HG03571 (cell line): ENCODE measurements at regions not wholly inside any gene's neighbourhood (a gene's known extent, or its start where the extent isn't known, plus 50 kb on each side); places are given as distances from the start of the nearest gene placed in this dataset.

Experiments used
- ATAC-seq: cut with Tn5 transposase; IDR thresholded peaks from one replicate; pipeline ENCODE4 v1.9.1; 2021; ENCODE audit not compliant: unreplicated experiment

GRCh38 chr4:117786566-117786965 is 247.7 kb upstream of the NDST3 start:
- no peak for ATAC-seq

DNA sequence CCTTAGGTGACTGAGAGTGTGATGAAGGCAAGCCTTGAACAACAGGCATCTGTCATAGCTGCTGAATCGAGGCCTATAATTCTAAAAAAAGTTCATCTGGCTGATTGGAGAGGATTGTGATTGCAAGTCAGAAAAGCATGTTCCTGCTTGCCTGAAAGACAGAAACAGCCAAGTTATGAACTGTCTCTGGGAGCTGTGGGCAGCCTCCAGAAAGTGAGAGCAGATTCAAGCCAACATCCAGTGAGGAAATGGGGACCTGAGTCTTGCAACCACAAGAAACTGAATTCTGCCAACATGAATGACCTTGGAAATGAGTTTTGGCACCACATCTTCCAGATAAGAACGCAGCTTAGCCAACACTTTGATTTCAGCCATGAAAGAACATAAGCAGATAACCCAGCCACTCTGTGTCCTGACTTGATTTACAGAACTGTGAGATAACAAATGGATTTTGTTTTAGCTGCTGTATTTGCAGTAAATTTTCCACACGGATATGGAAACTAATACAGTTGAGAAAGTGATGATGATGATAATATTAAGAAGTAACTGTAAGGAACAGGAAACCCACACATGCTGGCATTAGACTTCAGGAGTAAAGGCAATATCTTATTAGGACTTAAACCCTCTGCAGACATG is 240.3 kb upstream of the NDST3 start:
- ATAC-seq = no peak

- no peak for ATAC-seq
Observed at GRCh38 chr4:117796677-117797076, 237.6 kb upstream of the NDST3 start.

DNA sequence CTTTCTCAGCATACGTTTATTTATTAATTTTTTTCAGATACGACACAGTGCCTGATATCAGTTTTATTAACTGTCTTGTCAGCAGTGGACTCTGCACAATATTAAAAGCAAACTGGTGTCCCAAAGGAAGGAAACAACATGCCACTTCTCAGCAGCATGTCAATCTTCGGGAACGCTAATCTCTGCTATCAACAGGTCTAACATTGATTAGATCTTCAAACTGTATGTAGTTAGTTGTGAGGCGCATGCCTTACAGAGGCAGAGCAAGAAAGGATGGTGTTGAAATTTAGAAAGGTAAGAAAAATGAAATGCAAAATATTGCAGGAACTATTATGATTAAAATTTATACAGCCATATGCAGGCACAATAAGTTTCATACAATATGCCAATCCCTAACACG is 233.7 kb upstream of the NDST3 start:
- ATAC-seq = no peak

GRCh38 chr4:117801756-117802155 is 232.5 kb upstream of the NDST3 start:
- ATAC-seq = no peak

DNA sequence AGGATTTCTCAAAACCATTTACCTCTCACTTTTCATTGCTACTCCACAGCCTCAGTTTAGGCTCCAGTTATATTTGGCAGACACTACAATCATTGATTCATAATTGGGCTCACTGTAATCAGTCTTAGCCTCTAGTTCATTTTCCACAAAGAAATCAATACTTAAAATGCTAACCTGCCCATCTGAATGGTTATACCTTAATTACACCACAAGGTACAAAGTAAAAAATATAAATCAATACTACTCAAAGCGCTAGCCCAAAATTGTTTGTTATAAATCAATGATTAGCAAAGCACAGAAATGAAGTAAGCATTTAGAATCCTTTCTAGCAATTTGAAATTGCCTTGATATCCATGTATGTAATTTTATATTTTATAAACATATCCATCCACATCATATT is 222.6 kb upstream of the NDST3 start:
- no peak for ATAC-seq

DNA sequence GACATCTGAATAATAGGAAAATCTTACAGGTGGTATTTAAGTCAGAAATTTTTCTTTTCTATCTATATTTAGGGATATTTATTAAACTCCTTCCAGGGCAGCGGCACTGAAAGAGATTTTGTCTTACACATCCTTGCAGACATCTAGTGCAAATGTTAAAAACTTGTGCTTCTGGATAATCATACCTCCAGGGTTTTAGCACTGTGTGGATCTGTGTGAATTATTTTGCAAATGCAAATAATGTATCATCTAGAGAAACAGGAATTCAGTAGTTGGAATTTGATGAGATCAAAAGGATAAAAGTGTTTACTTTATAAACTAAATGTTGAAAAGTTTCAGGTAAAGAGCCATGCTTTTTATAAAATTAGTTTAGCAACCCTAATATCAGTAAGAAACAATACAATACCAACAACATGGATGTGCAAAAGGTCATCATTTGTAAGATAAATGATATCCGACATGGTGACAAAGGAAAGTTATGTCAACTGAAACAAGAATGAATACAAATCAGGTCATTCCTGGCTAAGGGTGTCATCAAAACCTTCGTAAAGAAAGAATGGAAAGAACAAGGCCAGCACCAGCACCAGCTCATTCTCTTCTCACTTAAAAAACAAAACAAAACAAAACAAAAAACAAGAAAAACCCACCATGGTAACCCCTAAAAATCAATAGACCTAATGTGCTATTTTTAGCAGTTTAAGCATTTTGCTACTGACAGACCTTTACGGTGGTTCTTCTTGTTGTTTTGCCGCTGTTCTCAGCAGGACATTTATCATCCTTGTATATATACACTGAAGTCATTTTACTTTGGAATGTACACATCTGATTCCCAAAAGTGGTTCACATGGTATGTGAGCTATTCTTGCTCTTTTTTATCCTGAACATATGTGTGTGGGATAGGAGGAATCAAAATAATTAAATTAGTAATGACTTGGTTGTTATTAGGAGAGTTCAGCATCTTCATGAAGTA is 219.7 kb upstream of the NDST3 start:
- no peak for ATAC-seq

DNA sequence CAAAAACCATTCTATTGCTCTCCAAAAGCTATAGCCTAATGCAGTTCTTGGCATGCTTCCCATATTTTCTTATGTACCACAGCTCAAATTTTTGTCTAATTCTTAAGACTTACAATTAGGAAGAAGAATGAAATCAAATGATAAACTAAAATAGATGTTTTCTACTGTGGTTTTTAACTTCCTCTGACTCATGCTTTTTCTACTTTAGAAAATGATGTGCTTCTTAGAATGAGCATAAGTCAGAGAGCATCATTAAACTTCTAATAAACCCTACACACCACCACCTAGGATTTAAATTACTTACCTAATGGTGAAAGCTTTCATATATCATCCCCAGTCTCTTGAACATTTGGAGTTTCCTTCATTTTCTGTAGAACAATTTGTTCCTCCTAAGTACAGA is 217.0 kb upstream of the NDST3 start:
- no peak for ATAC-seq

DNA sequence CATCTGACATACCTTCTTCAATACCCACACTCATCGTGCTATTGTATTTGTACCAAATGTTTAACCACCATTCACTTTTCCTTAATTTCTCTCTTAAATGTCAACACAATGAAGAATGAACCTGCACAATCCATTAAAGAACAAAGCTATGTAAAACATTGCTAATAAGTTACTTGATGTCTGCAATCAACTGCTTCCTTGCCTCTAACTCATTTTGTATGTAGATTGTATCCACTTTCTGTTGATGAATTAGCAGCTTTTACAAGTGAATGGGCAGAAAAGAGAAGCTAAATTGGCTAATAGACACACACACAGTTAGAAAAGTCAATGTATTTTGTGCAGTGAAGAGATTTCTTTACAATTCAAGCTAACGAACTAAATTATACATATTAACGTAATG is 212.5 kb upstream of the NDST3 start:
- ATAC-seq = no peak

DNA sequence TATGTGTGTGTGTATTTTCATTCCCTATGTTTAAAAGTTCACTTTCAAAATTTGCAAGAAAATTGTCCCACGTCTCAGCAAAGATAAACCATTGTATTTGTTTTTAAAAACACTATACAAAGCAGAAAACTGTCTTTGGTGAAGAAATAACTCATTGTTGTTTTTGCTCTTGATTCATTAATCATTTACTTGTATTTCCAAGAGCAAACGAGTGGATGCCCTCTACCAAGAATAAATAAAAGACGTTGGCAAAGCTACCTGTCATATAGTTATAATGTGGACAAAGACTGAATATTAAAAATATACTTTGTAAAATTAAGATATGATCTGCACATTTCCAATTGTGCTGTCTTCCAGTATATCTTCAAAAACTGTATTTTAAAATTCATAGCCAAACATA is 210.9 kb upstream of the NDST3 start:
- no peak for ATAC-seq

DNA sequence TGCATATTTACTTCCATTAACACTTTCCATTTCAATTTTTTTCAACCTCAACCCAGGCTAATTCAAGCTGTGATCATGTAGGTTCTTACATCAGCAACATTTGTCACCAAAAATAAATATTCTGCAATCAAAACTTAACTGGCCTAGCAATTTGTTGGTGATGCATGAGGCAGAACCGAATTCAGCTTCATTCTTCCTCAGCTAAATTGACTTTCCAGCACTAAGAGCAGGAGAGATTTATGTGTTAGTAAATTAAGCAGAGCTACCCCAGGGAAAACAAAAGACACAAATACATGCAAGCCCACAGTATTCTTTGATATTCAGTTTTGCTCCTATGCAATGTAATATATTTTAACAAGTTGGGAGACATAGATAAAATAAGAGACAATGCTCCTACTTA is 208.7 kb upstream of the NDST3 start:
- ATAC-seq = no peak

DNA sequence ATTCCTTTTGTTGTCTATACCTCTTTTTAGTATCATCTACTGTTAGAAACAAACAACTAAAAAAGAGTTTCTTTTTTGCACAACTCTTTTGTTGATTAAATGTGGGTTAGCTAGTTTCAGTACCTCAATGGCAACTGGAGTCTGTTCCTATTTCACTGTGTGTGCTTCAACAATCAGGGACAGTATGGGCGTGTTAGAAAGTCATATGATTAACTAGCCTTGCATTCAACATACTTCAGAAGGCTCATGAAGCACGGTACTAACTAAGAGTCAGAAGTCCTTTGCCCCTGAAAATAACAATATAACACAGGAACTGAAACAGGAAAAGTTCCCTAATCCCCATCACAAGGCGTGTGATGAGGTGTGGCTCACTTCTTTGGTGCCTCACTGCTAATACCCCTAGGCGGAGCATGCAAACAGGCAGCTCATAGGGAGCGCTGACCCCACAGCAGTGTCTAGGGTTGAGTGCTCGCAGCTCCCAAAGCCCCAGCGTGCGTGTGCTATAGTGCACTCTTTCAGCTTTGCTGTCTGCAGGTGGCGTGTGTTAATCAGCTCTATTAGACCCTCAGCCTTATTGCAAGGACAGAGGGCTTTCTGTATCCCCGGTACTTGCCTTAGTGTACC is 203.1 kb upstream of the NDST3 start:
- ATAC-seq = no peak

DNA sequence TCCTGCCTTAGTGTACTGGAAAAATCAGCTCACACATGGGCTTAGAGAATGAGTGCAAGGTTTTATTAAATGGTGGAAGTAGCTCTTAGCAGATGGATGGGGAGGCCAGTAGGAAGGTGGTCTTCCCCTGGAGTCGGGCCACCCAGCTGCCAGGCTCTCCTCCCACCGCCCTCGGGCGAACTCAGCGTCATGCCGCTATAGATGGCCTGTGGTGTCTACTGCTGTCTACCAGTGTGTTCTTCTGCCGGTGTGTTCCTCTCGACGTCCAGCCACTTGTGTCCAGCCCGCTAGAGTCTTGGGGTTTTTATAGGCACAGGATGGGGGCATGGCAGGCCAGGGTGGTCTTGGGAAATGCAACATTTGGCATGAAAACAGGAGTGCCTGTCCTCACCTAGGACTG is 198.7 kb upstream of the NDST3 start:
- ATAC-seq = no peak

GRCh38 chr4:117844594-117844993 is 189.7 kb upstream of the NDST3 start:
- ATAC-seq = no peak

GRCh38 chr4:117845270-117845669 is 189.0 kb upstream of the NDST3 start:
- ATAC-seq = no peak

DNA sequence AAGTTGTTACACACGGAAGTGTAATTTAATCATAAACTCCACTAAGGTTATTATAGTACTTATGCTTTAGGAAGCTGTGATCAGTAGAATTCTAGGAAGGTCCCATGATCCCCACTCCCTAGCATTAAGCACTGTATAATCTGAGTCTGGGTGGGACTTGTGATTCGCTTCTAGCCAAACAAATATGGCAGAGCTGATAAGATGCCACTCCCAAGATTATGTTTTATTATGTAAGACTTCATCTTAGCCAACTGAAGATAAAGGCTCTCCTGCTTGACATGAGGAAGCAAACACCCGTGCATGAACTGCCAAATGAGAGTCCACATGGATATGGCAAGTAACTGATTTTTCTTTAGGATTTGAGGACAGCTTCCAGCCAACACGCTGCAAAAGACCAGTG is 186.4 kb upstream of the NDST3 start:
- no peak for ATAC-seq

DNA sequence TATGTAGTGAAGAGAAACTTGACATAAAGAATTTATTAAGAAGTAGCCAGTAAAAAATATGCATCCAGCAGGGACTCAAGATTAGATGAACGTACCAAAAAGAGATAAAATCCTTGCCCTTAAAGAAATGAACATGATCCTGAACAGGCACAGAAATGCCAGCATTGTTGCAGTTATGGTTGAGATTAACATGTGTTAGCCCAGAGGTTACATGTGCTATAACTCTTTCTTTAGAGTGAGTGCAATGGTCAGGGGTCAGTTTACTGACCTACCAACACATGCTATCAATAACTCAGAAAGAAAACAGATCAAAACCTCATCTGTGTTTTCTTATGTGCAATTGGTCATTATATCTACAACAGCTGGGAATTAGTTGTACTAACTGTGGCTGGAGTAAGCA is 166.1 kb upstream of the NDST3 start:
- ATAC-seq = no peak

DNA sequence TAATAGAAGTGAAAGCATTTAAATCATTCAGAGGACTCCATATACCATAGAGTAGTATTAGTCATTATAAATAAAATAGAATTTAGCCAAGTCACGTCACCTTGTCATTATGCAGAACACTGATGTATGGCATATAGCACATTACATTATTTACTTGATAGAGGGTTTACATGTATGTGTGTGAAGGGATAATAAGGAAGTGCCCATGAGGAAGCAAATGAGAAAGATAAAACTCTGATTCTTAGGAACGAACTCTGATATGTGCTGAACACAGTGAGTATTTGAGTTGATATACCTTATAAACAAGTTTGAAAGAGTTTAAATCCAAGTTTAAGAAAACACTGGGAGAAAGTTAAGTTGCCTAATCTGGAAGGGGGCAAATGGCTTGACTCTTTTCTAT is 160.5 kb upstream of the NDST3 start:
- ATAC-seq = no peak

- no peak for ATAC-seq
Observed at GRCh38 chr4:117874216-117874615, 160.1 kb upstream of the NDST3 start.

DNA sequence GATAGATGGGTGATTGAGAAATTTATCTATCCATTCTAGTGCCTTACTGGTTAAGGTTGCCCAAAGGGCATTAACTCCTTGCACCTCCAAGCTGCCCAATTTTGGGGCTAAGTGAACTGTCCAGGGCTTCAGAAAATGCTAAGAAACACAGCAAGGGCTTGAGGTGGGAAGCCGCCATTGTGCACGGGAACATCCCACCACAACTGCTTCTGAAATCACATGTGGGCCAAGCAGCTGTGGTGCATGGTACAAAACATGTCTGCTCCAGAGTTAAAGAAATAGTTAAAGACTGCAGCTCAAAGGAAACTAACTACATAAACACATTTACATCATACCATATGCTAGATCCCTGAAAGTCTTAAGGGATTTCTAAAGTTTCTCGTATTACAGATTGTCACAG is 144.3 kb upstream of the NDST3 start:
- ATAC-seq = no peak

GRCh38 chr4:117893207-117893606 is 141.1 kb upstream of the NDST3 start:
- ATAC-seq = no peak

DNA sequence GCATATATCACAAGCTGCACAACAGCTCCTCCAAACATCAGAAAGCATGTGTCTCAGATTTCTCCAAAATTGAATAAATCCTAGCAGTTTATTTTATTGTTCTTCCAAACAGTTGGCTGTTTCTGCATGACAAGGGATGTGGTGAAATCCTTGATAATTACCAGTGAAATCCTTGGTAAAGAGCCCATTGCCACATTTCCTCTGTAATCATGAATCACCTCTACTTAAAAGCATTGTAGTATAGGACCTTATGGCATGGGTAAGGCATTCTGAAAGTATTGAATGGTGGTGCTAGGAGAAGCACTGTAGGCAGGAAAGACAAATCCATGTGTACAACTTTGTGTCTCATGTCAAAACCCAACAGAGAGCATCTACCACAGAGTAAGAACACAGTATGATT is 135.8 kb upstream of the NDST3 start:
- no peak for ATAC-seq
